ENCODE measurements at regions not wholly inside any gene's neighbourhood (a gene's known extent, or its start where the extent isn't known, plus 50 kb on each side); places are given as distances from the start of the nearest gene placed in this dataset.

DNA sequence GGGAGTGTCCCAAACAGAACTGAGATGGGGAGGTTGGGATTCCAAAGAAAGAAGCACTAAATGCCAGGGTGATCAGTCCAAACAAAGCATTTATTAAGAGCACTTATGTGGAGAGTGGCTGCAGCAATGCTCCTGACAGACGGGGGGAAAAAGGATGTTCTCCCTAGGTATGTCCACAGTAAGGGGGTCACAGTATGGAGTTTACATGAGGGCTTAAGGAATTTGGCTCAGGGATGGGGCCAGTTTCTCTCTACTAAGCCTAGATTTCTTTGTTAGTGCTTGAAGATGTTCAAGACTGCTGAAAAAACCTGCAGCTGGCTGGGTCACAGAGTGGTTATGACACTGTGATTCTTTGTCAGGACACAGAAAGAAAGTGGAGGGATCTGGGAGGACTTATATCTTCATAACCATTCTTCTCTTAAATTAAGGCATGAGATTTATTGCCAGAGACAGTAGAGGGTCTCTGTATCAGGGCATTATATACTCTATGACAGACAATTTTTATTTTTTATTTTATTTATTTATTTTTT, 1468.0 kb downstream of the C4orf33 start:
- Histone ChIP-seq H3K4me1 (peaks cover 0 to 12% (median 11%) of the 10 kb centered on the region in 4 donors), H3K27ac (replicated peaks in 1 of 4) (no peak overlapping the region), H3K9me3 (no peaks in the 10 kb centered on the region), H3K4me3 (peak overlapping the region; percentile 33 to 45 (median 39)), H3K36me3 (no peaks in the 10 kb centered on the region), H3K27me3 (no peaks in the 10 kb centered on the region)
- intact Hi-C loops (cut with DNase I) = no loop called here
- no peak for TF ChIP-seq POLR2A (IDR thresholded peaks at IDR 0.05; ENCODE audit: low read depth)
- DNase-seq (ENCODE audit: extremely low spot score) = no peak
- WGBS = 17% methylated on average over 1 of the region's 1 CpG

- Histone ChIP-seq H3K27ac (replicated peaks in 1 of 4) (no peak overlapping the region), H3K9me3 (no peaks in the 10 kb centered on the region), H3K4me3 (no peak overlapping the region), H3K4me1 (peaks cover 0 to 7% (median 5%) of the 10 kb centered on the region in 4 donors), H3K27me3 (no peaks in the 10 kb centered on the region), H3K36me3 (no peaks in the 10 kb centered on the region)
- no peak for DNase-seq (ENCODE audit: extremely low spot score)
- intact Hi-C loops (cut with DNase I) = no loop called here
- TF ChIP-seq POLR2A (IDR thresholded peaks at IDR 0.05; ENCODE audit: low read depth) (no peak), EP300 (IDR thresholded peaks at IDR 0.05) (no peak), POLR2AphosphoS5 (IDR thresholded peaks at IDR 0.05) (no peak)
- TF ChIP-seq, protein P1, sequence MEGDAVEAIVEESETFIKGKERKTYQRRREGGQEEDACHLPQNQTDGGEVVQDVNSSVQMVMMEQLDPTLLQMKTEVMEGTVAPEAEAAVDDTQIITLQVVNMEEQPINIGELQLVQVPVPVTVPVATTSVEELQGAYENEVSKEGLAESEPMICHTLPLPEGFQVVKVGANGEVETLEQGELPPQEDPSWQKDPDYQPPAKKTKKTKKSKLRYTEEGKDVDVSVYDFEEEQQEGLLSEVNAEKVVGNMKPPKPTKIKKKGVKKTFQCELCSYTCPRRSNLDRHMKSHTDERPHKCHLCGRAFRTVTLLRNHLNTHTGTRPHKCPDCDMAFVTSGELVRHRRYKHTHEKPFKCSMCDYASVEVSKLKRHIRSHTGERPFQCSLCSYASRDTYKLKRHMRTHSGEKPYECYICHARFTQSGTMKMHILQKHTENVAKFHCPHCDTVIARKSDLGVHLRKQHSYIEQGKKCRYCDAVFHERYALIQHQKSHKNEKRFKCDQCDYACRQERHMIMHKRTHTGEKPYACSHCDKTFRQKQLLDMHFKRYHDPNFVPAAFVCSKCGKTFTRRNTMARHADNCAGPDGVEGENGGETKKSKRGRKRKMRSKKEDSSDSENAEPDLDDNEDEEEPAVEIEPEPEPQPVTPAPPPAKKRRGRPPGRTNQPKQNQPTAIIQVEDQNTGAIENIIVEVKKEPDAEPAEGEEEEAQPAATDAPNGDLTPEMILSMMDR (IDR thresholded peaks at IDR 0.05) = no peak
- WGBS = 89% methylated on average over 1 of the region's 1 CpG
Observed at GRCh38 chr4:130568746-130569145, 1472.8 kb downstream of the C4orf33 start.

DNA sequence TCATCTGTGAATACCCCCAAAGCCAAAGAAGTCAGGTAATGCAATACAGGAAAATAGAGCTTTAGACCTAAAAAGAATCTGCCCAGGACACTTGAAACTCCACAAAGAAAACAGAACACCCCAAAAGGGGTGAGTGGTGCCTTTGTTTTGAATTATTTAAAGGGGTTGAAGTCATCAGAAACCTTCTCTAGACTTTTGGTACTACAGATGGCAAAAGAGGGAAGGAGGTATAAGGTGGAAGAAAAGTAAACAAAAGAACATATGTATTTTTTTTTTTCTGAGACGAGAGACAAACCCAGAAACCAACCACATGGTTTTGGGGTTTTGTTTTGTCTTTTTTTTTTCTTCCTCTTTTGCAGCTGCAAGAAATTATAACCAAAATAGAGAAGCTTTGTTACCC, 1477.8 kb downstream of the C4orf33 start:
- TF ChIP-seq POLR2A (IDR thresholded peaks at IDR 0.05; ENCODE audit: low read depth) (no peak), EP300 (IDR thresholded peaks at IDR 0.05) (no peak), POLR2AphosphoS5 (IDR thresholded peaks at IDR 0.05) (no peak)
- TF ChIP-seq, protein P1 (IDR thresholded peaks at IDR 0.05) = no peak
- H3K27ac ChIP-seq (replicated peaks in 1 of 4) = no peak overlapping the region
- DNase-seq (ENCODE audit: extremely low spot score) = no peak
- H3K36me3 ChIP-seq = no peaks in the 10 kb centered on the region
- no peaks in the 10 kb centered on the region for H3K4me1 ChIP-seq
- no peak overlapping the region for H3K4me3 ChIP-seq
- H3K27me3 ChIP-seq = no peaks in the 10 kb centered on the region
- no peaks in the 10 kb centered on the region for H3K9me3 ChIP-seq
- intact Hi-C loops (cut with DNase I) = no loop called here
- 51% methylated on average over 1 of the region's 1 CpG for WGBS

- Histone ChIP-seq H3K4me1 (no peaks in the 10 kb centered on the region), H3K4me3 (no peak overlapping the region), H3K9me3 (no peaks in the 10 kb centered on the region), H3K27me3 (no peaks in the 10 kb centered on the region), H3K36me3 (no peaks in the 10 kb centered on the region), H3K27ac (replicated peaks in 1 of 4) (no peak overlapping the region)
- TF ChIP-seq, protein P1 (IDR thresholded peaks at IDR 0.05) = no peak
- TF ChIP-seq POLR2AphosphoS5 (IDR thresholded peaks at IDR 0.05) (no peak), POLR2A (IDR thresholded peaks at IDR 0.05; ENCODE audit: low read depth) (no peak), EP300 (IDR thresholded peaks at IDR 0.05) (no peak)
- 86% methylated on average over 2 of the region's 2 CpGs for WGBS
- intact Hi-C loops (cut with DNase I) = no loop called here
- DNase-seq (ENCODE audit: extremely low spot score) = no peak
Observed at GRCh38 chr4:130574215-130574614, 1478.3 kb downstream of the C4orf33 start.

DNA sequence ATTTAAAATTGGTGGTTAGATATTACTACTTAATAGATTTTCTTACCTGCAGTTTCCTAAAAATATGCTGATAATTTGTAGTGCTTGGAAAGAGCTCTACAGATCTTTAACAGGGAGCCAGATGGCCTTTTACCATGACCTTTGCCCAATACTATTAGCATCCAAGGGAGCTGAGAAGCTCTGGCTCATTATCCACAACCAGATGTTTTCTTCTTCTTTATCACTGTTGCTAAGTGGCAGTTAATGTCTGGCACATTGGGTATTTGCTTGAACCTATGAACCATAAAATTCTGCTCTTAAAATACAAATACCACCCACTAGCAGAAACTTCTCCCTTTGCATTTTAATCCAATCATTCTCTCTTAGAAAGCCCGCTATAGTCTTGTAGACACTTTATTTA, 1480.3 kb downstream of the C4orf33 start:
- no peak for DNase-seq (ENCODE audit: extremely low spot score)
- Histone ChIP-seq H3K36me3 (no peaks in the 10 kb centered on the region), H3K4me3 (no peak overlapping the region), H3K27me3 (no peaks in the 10 kb centered on the region), H3K9me3 (no peaks in the 10 kb centered on the region), H3K4me1 (no peaks in the 10 kb centered on the region), H3K27ac (replicated peaks in 1 of 4) (no peak overlapping the region)
- TF ChIP-seq POLR2AphosphoS5 (IDR thresholded peaks at IDR 0.05) (no peak), EP300 (IDR thresholded peaks at IDR 0.05) (no peak), POLR2A (IDR thresholded peaks at IDR 0.05; ENCODE audit: low read depth) (no peak)
- TF ChIP-seq, protein P1 (IDR thresholded peaks at IDR 0.05) = no peak
- intact Hi-C loops (cut with DNase I) = no loop called here
- 64% methylated on average over 1 of the region's 1 CpG for WGBS
